HG02759 (cell line): ENCODE measurements at regions not wholly inside any gene's neighbourhood (a gene's known extent, or its start where the extent isn't known, plus 50 kb on each side); places are given as distances from the start of the nearest gene placed in this dataset.
"Not testable (repeated sequence)": the region's sequence is repeated elsewhere in the genome, so short reads cannot be mapped to it uniquely, and the experiment has no call there.

ENCODE experiments used
- ATAC-seq: cut with Tn5 transposase; IDR thresholded peaks from one replicate; pipeline ENCODE4 v1.9.1; 2021; ENCODE audit warnings: mild to moderate bottlenecking, moderate library complexity; ENCODE audit not compliant: unreplicated experiment

- no peak for ATAC-seq
Observed at GRCh38 chr1:173257805-173258204, 50.7 kb upstream of the TNFSF4 start.

GRCh38 chr1:173258479-173259264 is 51.5 kb upstream of the TNFSF4 start:
- no peak for ATAC-seq

GRCh38 chr1:173260329-173260728 is 53.2 kb upstream of the TNFSF4 start:
- not testable (repeated sequence) for ATAC-seq

- ATAC-seq, result no peak
Observed at GRCh38 chr1:173266841-173267240, 59.7 kb upstream of the TNFSF4 start.

GRCh38 chr1:173267453-173267945 is 60.4 kb upstream of the TNFSF4 start:
- no peak for ATAC-seq

GRCh38 chr1:173268261-173268660 is 61.1 kb upstream of the TNFSF4 start:
- ATAC-seq, result no peak

- ATAC-seq, result no peak
Observed at GRCh38 chr1:173268786-173269277, 61.7 kb upstream of the TNFSF4 start.

GRCh38 chr1:173269490-173270230 is 62.5 kb upstream of the TNFSF4 start:
- ATAC-seq, result no peak

- no peak for ATAC-seq
Observed at GRCh38 chr1:173270243-173270642, 63.1 kb upstream of the TNFSF4 start.

- not testable (repeated sequence) for ATAC-seq
Observed at GRCh38 chr1:173271021-173271420, 63.9 kb upstream of the TNFSF4 start.

GRCh38 chr1:173275496-173275895 is 68.4 kb upstream of the TNFSF4 start:
- no peak for ATAC-seq

- peak; percentile 98 for ATAC-seq
Observed at GRCh38 chr1:173276922-173277800, 70.0 kb upstream of the TNFSF4 start.

GRCh38 chr1:173280899-173281660 is 73.9 kb upstream of the TNFSF4 start:
- ATAC-seq, result no peak

GRCh38 chr1:173285048-173285447 is 77.9 kb upstream of the TNFSF4 start:
- no peak for ATAC-seq

GRCh38 chr1:173287785-173288184 is 80.7 kb upstream of the TNFSF4 start:
- ATAC-seq, result no peak

GRCh38 chr1:173293756-173294155 is 86.6 kb upstream of the TNFSF4 start:
- ATAC-seq, result no peak

- ATAC-seq, result no peak
Observed at GRCh38 chr1:173294843-173295242, 87.7 kb upstream of the TNFSF4 start.

GRCh38 chr1:173295391-173295790 is 88.3 kb upstream of the TNFSF4 start:
- no peak for ATAC-seq

GRCh38 chr1:173295995-173296394 is 88.9 kb upstream of the TNFSF4 start:
- no peak for ATAC-seq

- ATAC-seq, result peak; percentile 92
Observed at GRCh38 chr1:173297798-173298391, 90.8 kb upstream of the TNFSF4 start.
